ENCODE measurements at regions not wholly inside any gene's neighbourhood (a gene's known extent, or its start where the extent isn't known, plus 50 kb on each side); places are given as distances from the start of the nearest gene placed in this dataset.

GRCh38 chr2:123086613-123087385 lies 938.3 kb upstream of the CNTNAP5 start:
- H2AFZ ChIP-seq (ENCODE audit: low read depth, low read length), result peak overlapping the region; percentile 20; the same call in 1 of the 2 replicates
- TF ChIP-seq EZH2phosphoT487 (IDR thresholded peaks at IDR 0.05; ENCODE audit: low read depth), result no peak
- no peak for TF ChIP-seq CTCF (IDR thresholded peaks at IDR 0.05; ENCODE audit: low read depth, low read length)
- peak overlapping the region; percentile 12; the same call in 1 of the 2 replicates for H3K4me3 ChIP-seq (ENCODE audit: low read length)

GRCh38 chr2:123091471-123091870 lies 933.6 kb upstream of the CNTNAP5 start:
- TF ChIP-seq CTCF (IDR thresholded peaks at IDR 0.05; ENCODE audit: low read depth, low read length), result no peak
- H3K4me2 ChIP-seq (ENCODE audit: low read length), result no peak overlapping the region
- H4K20me1 ChIP-seq (ENCODE audit: insufficient read depth, low read length), result no peaks in the 10 kb centered on the region
- no peak overlapping the region for H2AFZ ChIP-seq (ENCODE audit: low read depth, low read length)
- no peak overlapping the region for H3K9ac ChIP-seq (ENCODE audit: low read length)
- H3K27me3 ChIP-seq (ENCODE audit: low read depth, low read length), result no peaks in the 10 kb centered on the region
- H3K9me3 ChIP-seq (ENCODE audit: insufficient read depth, low read length), result peaks cover 3% of the 10 kb centered on the region; the same call in 1 of the 2 replicates
- H3K36me3 ChIP-seq (replicated peaks; ENCODE audit: low read depth, low read length), result peaks cover 32% of the 10 kb centered on the region
- H3K4me3 ChIP-seq (ENCODE audit: low read length), result no peak overlapping the region
- H3K27ac ChIP-seq (ENCODE audit: low read length), result no peak overlapping the region
- no peaks in the 10 kb centered on the region for H3K79me2 ChIP-seq (ENCODE audit: low read length)
- H3K4me1 ChIP-seq (ENCODE audit: low read length), result peaks cover 28% of the 10 kb centered on the region

More at GRCh38 chr2:123086613-123087385, 938.3 kb upstream of the CNTNAP5 start:
- peaks cover 40% of the 10 kb centered on the region for H3K4me1 ChIP-seq (ENCODE audit: low read length)
- peaks cover 54% of the 10 kb centered on the region for H3K36me3 ChIP-seq (replicated peaks; ENCODE audit: low read depth, low read length)
- peak overlapping the region; percentile 94 for H3K27ac ChIP-seq (ENCODE audit: low read length)
- no peaks in the 10 kb centered on the region for H3K79me2 ChIP-seq (ENCODE audit: low read length)
- H3K9me3 ChIP-seq (ENCODE audit: insufficient read depth, low read length), result peaks cover 3% of the 10 kb centered on the region; the same call in 1 of the 2 replicates
- H4K20me1 ChIP-seq (ENCODE audit: insufficient read depth, low read length), result no peaks in the 10 kb centered on the region
- H3K4me2 ChIP-seq (ENCODE audit: low read length), result peak overlapping the region; percentile 25
- H3K27me3 ChIP-seq (ENCODE audit: low read depth, low read length), result no peaks in the 10 kb centered on the region
- peak overlapping the region; percentile 42; the same call in 1 of the 2 replicates for H3K9ac ChIP-seq (ENCODE audit: low read length)

GRCh38 chr2:123093199-123093598 lies 931.9 kb upstream of the CNTNAP5 start:
- no peak for TF ChIP-seq CTCF (IDR thresholded peaks at IDR 0.05; ENCODE audit: low read depth, low read length)
- TF ChIP-seq EZH2phosphoT487 (IDR thresholded peaks at IDR 0.05; ENCODE audit: low read depth), result no peak
- Histone ChIP-seq H4K20me1 (ENCODE audit: insufficient read depth, low read length) (no peaks in the 10 kb centered on the region), H3K4me3 (ENCODE audit: low read length) (no peak overlapping the region), H3K27ac (ENCODE audit: low read length) (peak overlapping the region; percentile 73), H3K27me3 (ENCODE audit: low read depth, low read length) (no peaks in the 10 kb centered on the region), H3K9ac (ENCODE audit: low read length) (no peak overlapping the region), H2AFZ (ENCODE audit: low read depth, low read length) (no peak overlapping the region), H3K79me2 (ENCODE audit: low read length) (no peaks in the 10 kb centered on the region), H3K9me3 (ENCODE audit: insufficient read depth, low read length) (no peaks in the 10 kb centered on the region), H3K4me1 (ENCODE audit: low read length) (peaks cover 16% of the 10 kb centered on the region), H3K4me2 (ENCODE audit: low read length) (no peak overlapping the region), H3K36me3 (replicated peaks; ENCODE audit: low read depth, low read length) (peaks cover 22% of the 10 kb centered on the region)

GRCh38 chr2:123095219-123095835 lies 929.8 kb upstream of the CNTNAP5 start:
- H3K4me2 ChIP-seq (ENCODE audit: low read length), result no peak overlapping the region
- no peak overlapping the region; the same call in 1 of the 2 replicates for H2AFZ ChIP-seq (ENCODE audit: low read depth, low read length)
- H3K9ac ChIP-seq (ENCODE audit: low read length), result no peak overlapping the region
- TF ChIP-seq CTCF (IDR thresholded peaks at IDR 0.05; ENCODE audit: low read depth, low read length) (no peak), EZH2phosphoT487 (IDR thresholded peaks at IDR 0.05; ENCODE audit: low read depth) (no peak)
- no peak overlapping the region for H3K4me3 ChIP-seq (ENCODE audit: low read length)
- H3K79me2 ChIP-seq (ENCODE audit: low read length), result no peaks in the 10 kb centered on the region
- no peaks in the 10 kb centered on the region for H3K9me3 ChIP-seq (ENCODE audit: insufficient read depth, low read length)
- H3K36me3 ChIP-seq (replicated peaks; ENCODE audit: low read depth, low read length), result peaks cover 17% of the 10 kb centered on the region
- H4K20me1 ChIP-seq (ENCODE audit: insufficient read depth, low read length), result no peaks in the 10 kb centered on the region
- H3K27me3 ChIP-seq (ENCODE audit: low read depth, low read length), result no peaks in the 10 kb centered on the region
- peaks cover 20% of the 10 kb centered on the region for H3K4me1 ChIP-seq (ENCODE audit: low read length)
- H3K27ac ChIP-seq (ENCODE audit: low read length), result no peak overlapping the region

Measured in OCI-LY3 (cell line).